ENCODE measurements at regions not wholly inside any gene's neighbourhood (a gene's known extent, or its start where the extent isn't known, plus 50 kb on each side); places are given as distances from the start of the nearest gene placed in this dataset.

GRCh38 chr4:120261117-120261516, 194.5 kb upstream of the MAD2L1 start:
- TF ChIP-seq POLR2A (IDR thresholded peaks at IDR 0.05; ENCODE audit: low read depth, low read length) (no peak), POLR2AphosphoS5 (IDR thresholded peaks at IDR 0.05; ENCODE audit: low read depth, low read length) (no peak), TAF1 (IDR thresholded peaks at IDR 0.05; ENCODE audit: borderline replicate concordance, low read depth, low read length) (no peak)

All from GM12892 (cell line).